Stimulated activated CD4-positive, alpha-beta T cell treated with anti-CD3 and anti-CD28 coated beads, Interleukin-15, amount 100 ng/mL, for 24 hours (primary cell): ENCODE measurements at regions not wholly inside any gene's neighbourhood (a gene's known extent, or its start where the extent isn't known, plus 50 kb on each side); places are given as distances from the start of the nearest gene placed in this dataset.
"Not testable (repeated sequence)": the region's sequence is repeated elsewhere in the genome, so short reads cannot be mapped to it uniquely, and the experiment has no call there.

Experiments used
- DNase-seq: peaks from one replicate; pipeline ENCODE4 v3.0.0-alpha.2; 2020

GRCh38 chr2:207417301-207417718 is 112.5 kb upstream of the CREB1 start:
- DNase-seq, result no peak

GRCh38 chr2:207418419-207418818 is 111.3 kb upstream of the CREB1 start:
- DNase-seq, result no peak

- DNase-seq, result no peak
These were observed 110.4 kb upstream of the CREB1 start for GRCh38 chr2:207419331-207419730.

GRCh38 chr2:207421671-207422070 is 108.1 kb upstream of the CREB1 start:
- no peak for DNase-seq

GRCh38 chr2:207422380-207422779 is 107.4 kb upstream of the CREB1 start:
- no peak for DNase-seq

GRCh38 chr2:207423886-207424285 is 105.9 kb upstream of the CREB1 start:
- DNase-seq, result peak; percentile 44

GRCh38 chr2:207427986-207428385 is 101.8 kb upstream of the CREB1 start:
- no peak for DNase-seq

- DNase-seq, result no peak
These were observed 101.2 kb upstream of the CREB1 start for GRCh38 chr2:207428573-207428972.

- no peak for DNase-seq
These were observed 97.3 kb upstream of the CREB1 start for GRCh38 chr2:207432453-207432852.

- no peak for DNase-seq
These were observed 95.5 kb upstream of the CREB1 start for GRCh38 chr2:207434306-207434705.

- DNase-seq, result no peak
These were observed 94.8 kb upstream of the CREB1 start for GRCh38 chr2:207434899-207435465.

GRCh38 chr2:207437136-207437523 is 92.6 kb upstream of the CREB1 start:
- no peak for DNase-seq

- no peak for DNase-seq
These were observed 92.1 kb upstream of the CREB1 start for GRCh38 chr2:207437524-207438143.

- no peak for DNase-seq
These were observed 91.2 kb upstream of the CREB1 start for GRCh38 chr2:207438414-207439126.

GRCh38 chr2:207439881-207440280 is 89.9 kb upstream of the CREB1 start:
- not testable (repeated sequence) for DNase-seq

- DNase-seq, result no peak
These were observed 85.0 kb upstream of the CREB1 start for GRCh38 chr2:207444756-207445155.

GRCh38 chr2:207446653-207447052 is 83.1 kb upstream of the CREB1 start:
- DNase-seq, result no peak

GRCh38 chr2:207448006-207448405 is 81.8 kb upstream of the CREB1 start:
- DNase-seq, result no peak

GRCh38 chr2:207449642-207450165 is 80.1 kb upstream of the CREB1 start:
- no peak for DNase-seq

- no peak for DNase-seq
These were observed 79.6 kb upstream of the CREB1 start for GRCh38 chr2:207450186-207450585.

- DNase-seq, result no peak
These were observed 71.2 kb upstream of the CREB1 start for GRCh38 chr2:207458582-207458981.

- DNase-seq, result no peak
These were observed 69.6 kb upstream of the CREB1 start for GRCh38 chr2:207459990-207460757.

GRCh38 chr2:207463433-207463832 is 66.3 kb upstream of the CREB1 start:
- peak; percentile 33 for DNase-seq
